8988T (cell line): ENCODE measurements at regions not wholly inside any gene's neighbourhood (a gene's known extent, or its start where the extent isn't known, plus 50 kb on each side); places are given as distances from the start of the nearest gene placed in this dataset.
A peak's percentile ranks its signal among the peaks of the same experiment; 100 is the strongest.

Experiments used
- DNase-seq: peaks from one replicate; pipeline ENCODE4 v3.0.0; 2011

- no peak for DNase-seq
Measured at GRCh38 chr20:60131375-60131774, 173.2 kb downstream of the CDH26 start.

- DNase-seq: no peak
Measured at GRCh38 chr20:60132162-60132826, 174.1 kb downstream of the CDH26 start.

- no peak for DNase-seq
Measured at GRCh38 chr20:60132827-60133670, 174.8 kb downstream of the CDH26 start.

DNA sequence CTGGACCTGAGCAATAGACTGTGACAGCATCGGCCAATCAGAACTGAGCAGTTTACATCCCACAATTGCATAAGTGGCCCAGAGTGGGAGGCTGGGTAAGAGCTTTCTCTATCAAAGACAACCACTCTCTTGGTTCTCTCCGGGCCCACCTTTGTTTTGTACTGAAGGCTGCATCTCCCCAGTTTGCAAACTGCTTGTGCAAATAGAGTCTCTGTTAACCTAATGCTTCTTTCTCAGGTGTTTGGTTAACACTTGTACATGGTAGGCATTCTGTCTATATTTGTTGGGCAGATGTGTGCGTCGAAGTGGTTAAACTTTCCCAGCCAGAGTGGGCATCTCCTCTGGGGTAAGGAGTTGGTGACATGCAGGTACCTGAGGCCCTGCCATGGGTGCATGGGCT is 177.1 kb downstream of the CDH26 start:
- DNase-seq: no peak

GRCh38 chr20:60136645-60137401 is 178.6 kb downstream of the CDH26 start:
- DNase-seq: no peak

GRCh38 chr20:60137657-60138245 is 179.5 kb downstream of the CDH26 start:
- DNase-seq: no peak

DNA sequence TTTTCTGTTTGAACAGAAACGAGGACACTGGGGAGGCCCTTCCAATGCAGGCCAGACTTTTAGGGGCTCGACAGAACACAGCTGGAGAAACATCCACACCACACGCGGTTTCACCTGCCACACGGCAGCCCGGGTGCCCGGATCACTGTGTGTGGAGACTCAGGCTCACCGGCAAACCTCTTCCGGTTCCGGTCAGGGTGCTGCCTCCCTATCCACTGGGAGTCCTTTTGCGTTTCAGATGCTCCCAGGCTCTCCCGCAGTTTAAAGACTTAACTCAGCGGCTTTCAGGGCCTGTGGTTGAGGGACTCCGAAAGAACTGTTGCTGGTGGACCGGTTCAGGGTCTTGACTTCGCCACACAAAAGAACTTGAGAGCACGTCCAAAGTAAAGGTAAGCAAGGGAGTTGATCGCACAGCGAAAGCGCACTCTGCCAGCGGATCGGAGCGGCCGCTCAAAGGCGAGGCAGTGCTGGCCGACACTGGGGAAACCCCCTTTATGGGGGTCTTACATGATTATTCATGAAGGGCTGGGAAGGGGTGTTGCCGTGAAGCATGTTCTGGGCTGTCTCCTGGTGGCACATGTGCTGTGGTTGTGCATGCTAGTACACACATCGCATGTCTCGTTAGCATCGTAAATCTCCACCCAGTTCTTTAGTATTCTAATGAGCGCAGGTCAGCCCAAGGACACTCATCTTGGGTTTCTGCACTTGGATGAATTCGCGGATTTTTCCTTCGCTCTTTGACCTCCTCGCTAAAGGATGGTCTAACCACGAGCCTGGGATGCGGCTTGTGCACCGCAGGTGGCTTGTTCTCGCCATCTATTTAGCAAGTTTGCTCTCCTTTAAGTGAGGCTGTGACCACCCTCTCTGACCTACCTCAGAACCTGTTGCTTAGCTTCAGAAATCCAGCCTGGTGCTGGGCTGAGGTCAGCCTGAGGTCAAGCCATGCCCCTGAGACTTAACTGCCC is 180.3 kb downstream of the CDH26 start:
- DNase-seq: peak; percentile 51

DNA sequence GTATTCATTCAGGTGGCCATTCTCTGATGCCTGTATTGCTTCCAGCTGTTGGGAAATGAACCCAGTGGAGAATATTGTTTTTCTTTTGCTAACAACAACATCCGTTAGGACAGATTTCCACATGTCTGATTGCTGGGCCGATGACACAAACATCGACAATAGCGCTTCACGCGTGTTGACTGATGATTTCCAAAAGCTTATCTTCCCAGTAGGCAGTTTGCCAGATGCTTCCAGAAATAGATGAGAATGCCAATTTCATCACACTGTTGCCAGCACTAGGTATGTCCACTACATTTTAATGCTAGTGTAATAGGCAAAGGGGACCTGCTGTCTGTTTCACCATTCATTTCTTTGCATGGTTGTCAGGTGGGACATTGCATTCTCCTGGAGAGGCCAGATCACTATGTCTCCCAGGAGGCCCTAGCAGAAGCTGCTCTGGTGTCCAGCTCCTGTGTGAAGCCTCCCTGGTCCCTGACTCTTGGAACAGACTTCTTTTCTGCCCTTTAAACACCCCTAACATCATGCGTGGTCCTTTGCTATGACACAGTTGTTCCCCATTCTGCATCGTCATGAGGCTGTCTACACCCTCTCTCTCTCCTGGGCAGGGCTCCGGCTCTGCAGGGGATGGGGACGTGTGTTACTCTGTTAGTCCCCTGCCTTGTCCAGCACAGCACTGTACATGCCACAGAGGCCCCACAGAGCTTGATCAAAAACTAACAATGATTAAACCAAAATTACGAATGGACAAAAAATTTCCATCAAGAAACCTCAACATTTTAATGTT is 181.6 kb downstream of the CDH26 start:
- no peak for DNase-seq

DNA sequence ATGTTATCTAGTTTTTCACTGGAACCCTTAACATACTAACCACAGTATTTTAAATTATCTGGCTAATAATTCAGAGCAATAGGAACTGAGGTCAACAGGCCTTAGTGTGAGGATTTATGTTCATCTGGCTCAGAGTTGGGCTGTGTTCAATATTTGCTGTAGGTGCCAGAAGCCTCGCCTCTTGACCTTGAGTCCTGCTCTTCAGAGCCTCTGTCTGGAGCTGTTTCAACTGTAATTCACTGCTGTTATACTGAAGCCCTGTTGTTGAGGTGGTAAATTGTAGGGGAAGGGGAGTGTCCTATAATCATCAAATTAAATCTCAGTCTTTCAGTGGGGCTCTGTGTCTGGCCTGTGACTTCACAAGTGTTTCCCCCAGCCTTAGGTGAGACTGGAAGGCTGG is 184.4 kb downstream of the CDH26 start:
- no peak for DNase-seq

- DNase-seq: no peak
Measured at GRCh38 chr20:60143261-60143842, 185.1 kb downstream of the CDH26 start.

- no peak for DNase-seq
Measured at GRCh38 chr20:60144404-60144803, 186.2 kb downstream of the CDH26 start.

GRCh38 chr20:60144974-60145527 is 186.8 kb downstream of the CDH26 start:
- DNase-seq: no peak

- DNase-seq: no peak
Measured at GRCh38 chr20:60147004-60147403, 188.8 kb downstream of the CDH26 start.

- no peak for DNase-seq
Measured at GRCh38 chr20:60148885-60149284, 190.7 kb downstream of the CDH26 start.

DNA sequence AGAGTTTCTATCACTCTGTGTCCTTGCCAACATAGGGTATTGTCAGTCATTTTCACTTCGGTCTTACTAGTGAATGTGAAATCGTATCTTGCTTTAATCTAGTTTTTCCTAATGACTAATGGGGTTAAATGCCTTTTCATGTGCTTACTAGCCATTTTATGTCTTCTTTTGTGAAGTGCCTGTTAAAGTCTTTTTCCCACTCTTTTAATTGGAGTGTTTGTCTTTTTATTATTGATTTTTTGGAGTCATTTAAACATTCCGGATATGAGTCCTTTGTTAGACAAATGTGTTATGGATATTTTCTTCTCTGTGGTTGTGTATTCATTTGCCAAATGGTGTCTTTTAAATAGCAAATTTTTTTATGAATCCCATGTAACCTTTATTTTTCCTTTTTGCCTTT is 194.6 kb downstream of the CDH26 start:
- no peak for DNase-seq

DNA sequence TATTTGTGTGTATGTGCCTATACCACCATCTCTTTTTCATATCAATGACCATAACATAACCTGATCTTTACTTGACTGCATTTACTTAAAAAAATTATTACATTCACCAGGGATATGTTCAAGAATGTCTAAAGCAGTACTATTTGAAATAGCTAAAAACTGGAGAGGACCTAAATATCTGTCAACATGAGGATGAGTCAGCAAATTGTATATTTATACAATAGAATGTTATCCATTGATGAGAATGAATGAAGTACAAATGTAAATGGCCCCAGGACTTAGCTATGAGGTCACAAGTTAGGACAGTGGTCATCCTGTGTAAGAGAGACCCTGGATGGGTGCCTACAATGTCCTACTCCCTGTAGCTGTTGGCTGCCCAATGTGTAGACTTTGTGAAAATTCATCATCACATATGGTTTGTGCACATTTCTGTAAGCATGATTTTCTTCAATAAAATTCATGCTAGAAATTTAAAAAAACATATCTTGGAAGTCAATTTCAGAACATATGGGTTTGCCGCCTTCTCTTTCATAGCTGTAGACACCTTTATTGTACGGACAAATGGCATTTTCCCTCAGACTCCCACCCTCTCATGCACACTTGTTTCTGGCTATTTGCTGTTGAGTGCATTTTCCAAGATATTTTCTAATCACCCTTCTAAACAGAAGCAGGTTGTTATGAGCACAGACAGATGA is 202.4 kb downstream of the CDH26 start:
- no peak for DNase-seq

- DNase-seq: no peak
Measured at GRCh38 chr20:60167812-60168211, 209.6 kb downstream of the CDH26 start.

GRCh38 chr20:60168963-60169362 is 210.7 kb downstream of the CDH26 start:
- no peak for DNase-seq

DNA sequence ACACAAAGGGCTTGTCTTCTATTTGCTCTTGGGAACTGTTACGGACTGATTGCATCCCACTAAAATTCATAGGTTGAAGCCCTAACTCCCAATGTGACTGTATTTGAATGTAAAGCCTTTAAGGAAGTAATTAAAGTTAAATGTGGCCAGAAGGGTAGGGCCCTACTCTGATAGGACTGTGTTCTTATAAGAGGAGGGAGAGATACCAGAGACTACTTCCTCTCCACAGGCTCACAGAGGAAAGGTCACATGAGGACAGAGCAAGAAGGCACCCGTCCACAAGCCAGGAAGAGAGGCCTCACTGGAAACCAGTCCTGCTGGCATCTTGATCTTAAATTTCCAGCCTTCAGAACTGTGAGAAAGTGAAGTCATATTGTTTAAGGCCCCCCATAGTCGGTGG is 211.9 kb downstream of the CDH26 start:
- no peak for DNase-seq

GRCh38 chr20:60171313-60171712 is 213.1 kb downstream of the CDH26 start:
- no peak for DNase-seq
